ENCODE measurements at regions not wholly inside any gene's neighbourhood (a gene's known extent, or its start where the extent isn't known, plus 50 kb on each side); places are given as distances from the start of the nearest gene placed in this dataset.

GRCh38 chr17:22158364-22158763 lies 466.0 kb downstream of the KCNJ18 start:
- no peak for TF ChIP-seq EZH2 (IDR thresholded peaks at IDR 0.05; ENCODE audit: low read depth, unreplicated experiment)
- TF ChIP-seq, protein P1, sequence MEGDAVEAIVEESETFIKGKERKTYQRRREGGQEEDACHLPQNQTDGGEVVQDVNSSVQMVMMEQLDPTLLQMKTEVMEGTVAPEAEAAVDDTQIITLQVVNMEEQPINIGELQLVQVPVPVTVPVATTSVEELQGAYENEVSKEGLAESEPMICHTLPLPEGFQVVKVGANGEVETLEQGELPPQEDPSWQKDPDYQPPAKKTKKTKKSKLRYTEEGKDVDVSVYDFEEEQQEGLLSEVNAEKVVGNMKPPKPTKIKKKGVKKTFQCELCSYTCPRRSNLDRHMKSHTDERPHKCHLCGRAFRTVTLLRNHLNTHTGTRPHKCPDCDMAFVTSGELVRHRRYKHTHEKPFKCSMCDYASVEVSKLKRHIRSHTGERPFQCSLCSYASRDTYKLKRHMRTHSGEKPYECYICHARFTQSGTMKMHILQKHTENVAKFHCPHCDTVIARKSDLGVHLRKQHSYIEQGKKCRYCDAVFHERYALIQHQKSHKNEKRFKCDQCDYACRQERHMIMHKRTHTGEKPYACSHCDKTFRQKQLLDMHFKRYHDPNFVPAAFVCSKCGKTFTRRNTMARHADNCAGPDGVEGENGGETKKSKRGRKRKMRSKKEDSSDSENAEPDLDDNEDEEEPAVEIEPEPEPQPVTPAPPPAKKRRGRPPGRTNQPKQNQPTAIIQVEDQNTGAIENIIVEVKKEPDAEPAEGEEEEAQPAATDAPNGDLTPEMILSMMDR (conservative IDR thresholded peaks at IDR 0.05; ENCODE audit: low read depth in 2 of 2): no peak
- no peak for TF ChIP-seq POLR2AphosphoS5 (IDR thresholded peaks at IDR 0.05; ENCODE audit: low read depth)
- TF ChIP-seq EZH2phosphoT487 (IDR thresholded peaks at IDR 0.05; ENCODE audit: unreplicated experiment): no peak
- TF ChIP-seq STAT1 (IDR thresholded peaks at IDR 0.05; ENCODE audit: unreplicated experiment): no peak
- TF ChIP-seq, protein P2, sequence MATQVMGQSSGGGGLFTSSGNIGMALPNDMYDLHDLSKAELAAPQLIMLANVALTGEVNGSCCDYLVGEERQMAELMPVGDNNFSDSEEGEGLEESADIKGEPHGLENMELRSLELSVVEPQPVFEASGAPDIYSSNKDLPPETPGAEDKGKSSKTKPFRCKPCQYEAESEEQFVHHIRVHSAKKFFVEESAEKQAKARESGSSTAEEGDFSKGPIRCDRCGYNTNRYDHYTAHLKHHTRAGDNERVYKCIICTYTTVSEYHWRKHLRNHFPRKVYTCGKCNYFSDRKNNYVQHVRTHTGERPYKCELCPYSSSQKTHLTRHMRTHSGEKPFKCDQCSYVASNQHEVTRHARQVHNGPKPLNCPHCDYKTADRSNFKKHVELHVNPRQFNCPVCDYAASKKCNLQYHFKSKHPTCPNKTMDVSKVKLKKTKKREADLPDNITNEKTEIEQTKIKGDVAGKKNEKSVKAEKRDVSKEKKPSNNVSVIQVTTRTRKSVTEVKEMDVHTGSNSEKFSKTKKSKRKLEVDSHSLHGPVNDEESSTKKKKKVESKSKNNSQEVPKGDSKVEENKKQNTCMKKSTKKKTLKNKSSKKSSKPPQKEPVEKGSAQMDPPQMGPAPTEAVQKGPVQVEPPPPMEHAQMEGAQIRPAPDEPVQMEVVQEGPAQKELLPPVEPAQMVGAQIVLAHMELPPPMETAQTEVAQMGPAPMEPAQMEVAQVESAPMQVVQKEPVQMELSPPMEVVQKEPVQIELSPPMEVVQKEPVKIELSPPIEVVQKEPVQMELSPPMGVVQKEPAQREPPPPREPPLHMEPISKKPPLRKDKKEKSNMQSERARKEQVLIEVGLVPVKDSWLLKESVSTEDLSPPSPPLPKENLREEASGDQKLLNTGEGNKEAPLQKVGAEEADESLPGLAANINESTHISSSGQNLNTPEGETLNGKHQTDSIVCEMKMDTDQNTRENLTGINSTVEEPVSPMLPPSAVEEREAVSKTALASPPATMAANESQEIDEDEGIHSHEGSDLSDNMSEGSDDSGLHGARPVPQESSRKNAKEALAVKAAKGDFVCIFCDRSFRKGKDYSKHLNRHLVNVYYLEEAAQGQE (IDR thresholded peaks at IDR 0.05; ENCODE audit: unreplicated experiment): no peak
- TF ChIP-seq, protein P3, sequence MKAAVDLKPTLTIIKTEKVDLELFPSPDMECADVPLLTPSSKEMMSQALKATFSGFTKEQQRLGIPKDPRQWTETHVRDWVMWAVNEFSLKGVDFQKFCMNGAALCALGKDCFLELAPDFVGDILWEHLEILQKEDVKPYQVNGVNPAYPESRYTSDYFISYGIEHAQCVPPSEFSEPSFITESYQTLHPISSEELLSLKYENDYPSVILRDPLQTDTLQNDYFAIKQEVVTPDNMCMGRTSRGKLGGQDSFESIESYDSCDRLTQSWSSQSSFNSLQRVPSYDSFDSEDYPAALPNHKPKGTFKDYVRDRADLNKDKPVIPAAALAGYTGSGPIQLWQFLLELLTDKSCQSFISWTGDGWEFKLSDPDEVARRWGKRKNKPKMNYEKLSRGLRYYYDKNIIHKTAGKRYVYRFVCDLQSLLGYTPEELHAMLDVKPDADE (IDR thresholded peaks at IDR 0.05): no peak
- TF ChIP-seq ZNF114 (CRISPR knock-in tag; IDR thresholded peaks at IDR 0.05): no peak
- TF ChIP-seq CREB1 (CRISPR knock-in tag; IDR thresholded peaks at IDR 0.05; ENCODE audit: low read depth): no peak
- TF ChIP-seq JUNB (IDR thresholded peaks at IDR 0.05; ENCODE audit: unreplicated experiment): no peak
